ENCODE measurements at regions not wholly inside any gene's neighbourhood (a gene's known extent, or its start where the extent isn't known, plus 50 kb on each side); places are given as distances from the start of the nearest gene placed in this dataset.

- TF ChIP-seq CTCF (IDR thresholded peaks at IDR 0.05) (no peak), POLR2A (IDR thresholded peaks at IDR 0.05) (no peak)
These were observed 110.1 kb downstream of the FOXA2 start for GRCh38 chr20:22474224-22474623.
